ENCODE measurements at regions not wholly inside any gene's neighbourhood (a gene's known extent, or its start where the extent isn't known, plus 50 kb on each side); places are given as distances from the start of the nearest gene placed in this dataset.

- TF ChIP-seq POLR2A (IDR thresholded peaks at IDR 0.05) (no peak), CTCF (IDR thresholded peaks at IDR 0.05) (no peak)
These were observed 205.1 kb downstream of the SOX11 start for GRCh38 chr2:5897249-5897648.

All from Peyer's patch (tissue), 4 donors.